HCT116 (cell line): ENCODE measurements at regions not wholly inside any gene's neighbourhood (a gene's known extent, or its start where the extent isn't known, plus 50 kb on each side); places are given as distances from the start of the nearest gene placed in this dataset.

Experiments used
- ATAC-seq: fragments of 200-7000 bp; cut with Tn5 transposase; 2 replicates; pipeline ENCODE4 v1.9.1; 2020; ENCODE audit warnings: mild to moderate bottlenecking, moderate library complexity
- BruUV-seq: library from RNA; stranded (reverse); fragments of 400-500 nt; replicated peaks from 2 replicates; lab custom pipeline; 2021; lab: Mats Ljungman, UMichigan
- CTCF ChIA-PET: fragments of 300-600 bp; sonication (Branson Sonifier 250); formaldehyde crosslinking; loops from one replicate; lab custom pipeline; 2021; ENCODE audit warnings: antibody characterized with exemption; lab: Charles Lee
- POLR2A ChIA-PET: fragments of 300-600, 350-600 bp; sonication (Branson Sonifier 250); formaldehyde crosslinking; loops from one replicate; lab custom pipeline; 2021; ENCODE audit warnings: antibody characterized with exemption; lab: Charles Lee
- RAD21 ChIA-PET, 2 experiments: fragments of 300-600 bp; sonication (Branson Sonifier 250); formaldehyde crosslinking; loops; one replicate each; lab custom pipeline; 2023; ENCODE audit warnings: low total read pairs in 2 of 2; ENCODE audit not compliant: uncharacterized antibody in 2 of 2, unreplicated experiment in 2 of 2, low non-redundant PET in 1 of 2; lab: Charles Lee
- DNase-seq: peaks from one replicate; pipeline ENCODE4 v3.0.0-alpha.2; 2010; ENCODE audit warnings: low read depth, low spot score
- H2AFZ ChIP-seq: fragments of 200-600 bp; shearing (Covaris generic), sonication (generic); 2 replicates; pipeline ENCODE4 v1.6.1; 2017; ENCODE audit warnings: low read depth, mixed run types, mixed read lengths, antibody characterized with exemption, low read length; ENCODE audit not compliant: poor library complexity, severe bottlenecking
- H3K27ac ChIP-seq: 2 replicates; pipeline ENCODE4 v1.5.1; 2012; ENCODE audit warnings: low read depth, low read length
- H3K27me3 ChIP-seq: fragments of 200-600 bp; sonication (generic); 2 replicates; pipeline ENCODE4 v1.6.1; 2016; ENCODE audit warnings: mixed run types, low read length, mixed read lengths; ENCODE audit not compliant: insufficient read depth
- H3K36me3 ChIP-seq, 2 experiments: fragments of 200-500 bp in 1 of 2; fragments of 200-600 bp in 1 of 2; sonication (Bioruptor generic) in 1 of 2; sonication (generic) in 1 of 2; 2 replicates each; pipeline versions ENCODE4 v1.5.1 to v1.6.1; 2014 to 2016; ENCODE audit warnings: low read length in 2 of 2, inconsistent platforms in 1 of 2, mixed read lengths in 1 of 2, mixed run types in 1 of 2; ENCODE audit not compliant: insufficient read depth in 2 of 2, control insufficient read depth in 1 of 2
- H3K4me1 ChIP-seq, 2 experiments: fragments of 200-600 bp in 1 of 2; sonication (generic) in 1 of 2; 2 replicates each; pipeline versions ENCODE4 v1.5.1 to v1.6.1; 2012 to 2017; ENCODE audit warnings: low read length in 2 of 2, inconsistent platforms in 1 of 2, mild to moderate bottlenecking in 1 of 2, mixed read lengths in 1 of 2, mixed run types in 1 of 2, moderate library complexity in 1 of 2; ENCODE audit not compliant: insufficient read depth in 2 of 2, control insufficient read depth in 1 of 2
- H3K4me2 ChIP-seq: fragments of 200-600 bp; sonication (generic); 2 replicates; pipeline ENCODE4 v1.6.1; 2017; ENCODE audit warnings: mixed run types, low read length, mixed read lengths
- H3K4me3 ChIP-seq, 2 experiments: fragments of 200-600 bp in 1 of 2; sonication (generic) in 1 of 2; replicated peaks in 1 of 2; 2 replicates each; pipeline ENCODE4 v1.5.1; 2011 to 2016; ENCODE audit warnings: low read length in 2 of 2, control low read depth in 1 of 2, low read depth in 1 of 2, mild to moderate bottlenecking in 1 of 2, mixed read lengths in 1 of 2, mixed run types in 1 of 2
- H3K79me2 ChIP-seq: fragments of 200-600 bp; sonication (generic); 2 replicates; pipeline ENCODE4 v1.6.1; 2017; ENCODE audit warnings: mild to moderate bottlenecking, mixed run types, low read length, moderate library complexity, mixed read lengths; ENCODE audit not compliant: insufficient read depth
- H3K9ac ChIP-seq: fragments of 200-600 bp; sonication (generic); 2 replicates; pipeline ENCODE4 v1.6.1; 2016; ENCODE audit warnings: low read length, mixed read lengths
- H3K9me2 ChIP-seq: fragments of 200-600 bp; sonication (generic), shearing (Covaris generic); 2 replicates; pipeline ENCODE4 v1.6.1; 2017; ENCODE audit warnings: mixed run types, mild to moderate bottlenecking, moderate library complexity; ENCODE audit not compliant: insufficient read depth
- H3K9me3 ChIP-seq, 2 experiments: fragments of 200-500 bp in 1 of 2; fragments of 200-600 bp in 1 of 2; sonication (Bioruptor generic) in 1 of 2; sonication (generic) in 1 of 2; 2 replicates each; pipeline ENCODE4 v1.6.1; 2014 to 2017; ENCODE audit warnings: low read length in 2 of 2, mixed read lengths in 2 of 2, inconsistent platforms in 1 of 2, low read depth in 1 of 2, mild to moderate bottlenecking in 1 of 2, mixed run types in 1 of 2, moderate library complexity in 1 of 2; ENCODE audit not compliant: control insufficient read depth in 1 of 2, insufficient read depth in 1 of 2
- H4K20me1 ChIP-seq: fragments of 200-600 bp; sonication (generic), shearing (Covaris generic); 2 replicates; pipeline ENCODE4 v1.6.1; 2017; ENCODE audit warnings: mixed run types, mild to moderate bottlenecking, moderate library complexity; ENCODE audit not compliant: insufficient read depth
- ATF3 ChIP-seq: IDR thresholded peaks from 2 replicates; pipeline ENCODE4 v1.6.1; 2012
- CBX3 ChIP-seq: IDR thresholded peaks from 2 replicates; pipeline ENCODE4 v1.6.1; 2012; ENCODE audit warnings: low read depth
- CTCF ChIP-seq, 3 experiments: fragments of 200-600 bp in 1 of 3; sonication (generic) in 1 of 3; IDR thresholded peaks in 2 of 3; conservative IDR thresholded peaks in 1 of 3; 2 replicates each; pipeline ENCODE4 v1.5.1; 2012 to 2017; ENCODE audit warnings: low read depth in 2 of 3, low read length in 2 of 3, antibody characterized with exemption in 1 of 3, borderline replicate concordance in 1 of 3, control low read depth in 1 of 3, mild to moderate bottlenecking in 1 of 3, mixed read lengths in 1 of 3, mixed run types in 1 of 3, moderate library complexity in 1 of 3; ENCODE audit not compliant: insufficient read depth in 1 of 3
- EGR1 ChIP-seq: IDR thresholded peaks from 2 replicates; pipeline ENCODE4 v1.6.1; 2012; ENCODE audit warnings: low read depth
- ELF1 ChIP-seq: IDR thresholded peaks from 2 replicates; pipeline ENCODE4 v1.6.1; 2012; ENCODE audit warnings: low read depth, borderline replicate concordance
- FOSL1 ChIP-seq: IDR thresholded peaks from 2 replicates; pipeline ENCODE4 v1.6.1; 2012; ENCODE audit warnings: low read depth
- MAX ChIP-seq: IDR thresholded peaks from 2 replicates; pipeline ENCODE4 v1.6.1; 2012
- POLR2AphosphoS5 ChIP-seq: IDR thresholded peaks from 2 replicates; pipeline ENCODE4 v1.6.1; 2011; ENCODE audit warnings: mild to moderate bottlenecking, low read depth, low read length, moderate library complexity
- RAD21 ChIP-seq: IDR thresholded peaks from 2 replicates; pipeline ENCODE4 v1.6.1; 2012; ENCODE audit warnings: low read depth, mild to moderate bottlenecking
- ZNF274 ChIP-seq: fragments of 200-500 bp; sonication (Bioruptor generic); IDR thresholded peaks from 2 replicates; pipeline ENCODE4 v1.6.1; 2014; ENCODE audit warnings: mild to moderate bottlenecking, low read depth, low read length, inconsistent platforms
- intact Hi-C: fragments of 100-400 bp; cut with micrococcal nuclease; formaldehyde crosslinking; loops from 2 replicates; pipeline ENCODE4 v1.10.0; 2022

GRCh38 chr7:35555934-35556333, 139.0 kb downstream of the HERPUD2 start:
- Histone ChIP-seq H3K9me3 (no peaks in the 10 kb centered on the region), H3K9ac (no peak overlapping the region), H3K79me2 (no peaks in the 10 kb centered on the region), H3K27me3 (no peaks in the 10 kb centered on the region), H3K36me3 (no peaks in the 10 kb centered on the region), H4K20me1 (no peaks in the 10 kb centered on the region)
- CTCF ChIA-PET = no interaction called here
- TF ChIP-seq MAX = no peak
- TF ChIP-seq POLR2AphosphoS5 = no peak
- no peak for TF ChIP-seq ATF3
- TF ChIP-seq FOSL1 = no peak
- TF ChIP-seq ELF1 = no peak
- no peak for TF ChIP-seq CBX3
- TF ChIP-seq CTCF (IDR thresholded peaks at IDR 0.05 in 2 of 3, conservative IDR thresholded peaks at IDR 0.05 in 1 of 3; ENCODE audit: borderline replicate concordance in 1 of 3, insufficient read depth in 1 of 3, low read depth in 2 of 3, low read length in 2 of 3) = no peak
- no peak for TF ChIP-seq EGR1
- TF ChIP-seq ZNF274 = no peak
- no peak for TF ChIP-seq RAD21
- TF ChIP-seq, all 23 proteins: peak for 0
- no peaks in the 10 kb centered on the region for H3K9me2 ChIP-seq
- ATAC-seq (no peak), DNase-seq (no peak)
- no TSS peak for BruUV-seq
- no peak overlapping the region for H3K27ac ChIP-seq
- H3K4me1 ChIP-seq = no peaks in the 10 kb centered on the region
- ChIA-PET POLR2A (no interaction called here), RAD21 (no interaction called here)
- H2AFZ ChIP-seq = no peak overlapping the region
- intact Hi-C loops = no loop called here
- no peak overlapping the region for H3K4me2 ChIP-seq
- H3K4me3 ChIP-seq = no peak overlapping the region
